ENCODE measurements at regions not wholly inside any gene's neighbourhood (a gene's known extent, or its start where the extent isn't known, plus 50 kb on each side); places are given as distances from the start of the nearest gene placed in this dataset.

DNA sequence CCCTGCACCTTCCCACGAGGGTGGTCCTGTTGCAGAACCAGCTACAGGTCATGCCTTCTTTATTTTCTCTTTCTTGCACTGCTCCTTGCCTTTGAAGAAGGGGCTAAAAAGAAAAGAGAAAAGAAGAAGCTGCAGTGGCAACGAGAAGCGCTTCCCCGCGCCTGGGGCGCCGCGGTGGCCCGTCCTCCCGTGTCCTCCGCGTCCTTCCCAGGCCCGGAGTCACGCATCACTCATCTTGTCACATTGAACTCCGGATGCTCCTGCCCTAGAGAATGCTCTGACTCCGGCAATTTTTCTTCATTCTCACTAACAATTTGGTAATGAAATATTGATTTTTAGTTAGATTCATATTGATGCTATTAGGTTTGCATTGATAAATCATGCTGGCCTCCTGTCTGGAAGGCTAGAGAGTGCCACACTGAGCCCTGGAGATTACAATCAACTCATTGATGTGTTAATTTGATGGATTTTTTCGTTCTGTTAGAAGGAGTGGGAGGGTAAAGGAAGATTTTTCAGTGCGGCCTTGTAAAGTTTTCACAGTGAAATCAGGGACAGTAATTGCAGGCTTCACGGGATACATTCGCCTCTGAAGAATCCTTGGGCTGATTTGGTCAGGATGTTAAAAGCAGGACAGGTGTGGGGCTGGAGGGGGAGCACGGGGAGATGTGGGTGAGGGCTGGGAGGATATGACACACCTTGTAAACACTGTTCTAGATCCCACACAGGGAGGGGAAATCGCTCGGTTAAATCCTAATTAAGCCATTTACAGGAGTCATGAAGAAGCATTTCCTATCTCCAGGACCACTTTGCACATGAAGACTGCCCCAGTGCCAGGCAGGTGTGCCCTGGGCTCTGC is 349.3 kb downstream of the ZNF516 start:
- TF ChIP-seq, protein P1, sequence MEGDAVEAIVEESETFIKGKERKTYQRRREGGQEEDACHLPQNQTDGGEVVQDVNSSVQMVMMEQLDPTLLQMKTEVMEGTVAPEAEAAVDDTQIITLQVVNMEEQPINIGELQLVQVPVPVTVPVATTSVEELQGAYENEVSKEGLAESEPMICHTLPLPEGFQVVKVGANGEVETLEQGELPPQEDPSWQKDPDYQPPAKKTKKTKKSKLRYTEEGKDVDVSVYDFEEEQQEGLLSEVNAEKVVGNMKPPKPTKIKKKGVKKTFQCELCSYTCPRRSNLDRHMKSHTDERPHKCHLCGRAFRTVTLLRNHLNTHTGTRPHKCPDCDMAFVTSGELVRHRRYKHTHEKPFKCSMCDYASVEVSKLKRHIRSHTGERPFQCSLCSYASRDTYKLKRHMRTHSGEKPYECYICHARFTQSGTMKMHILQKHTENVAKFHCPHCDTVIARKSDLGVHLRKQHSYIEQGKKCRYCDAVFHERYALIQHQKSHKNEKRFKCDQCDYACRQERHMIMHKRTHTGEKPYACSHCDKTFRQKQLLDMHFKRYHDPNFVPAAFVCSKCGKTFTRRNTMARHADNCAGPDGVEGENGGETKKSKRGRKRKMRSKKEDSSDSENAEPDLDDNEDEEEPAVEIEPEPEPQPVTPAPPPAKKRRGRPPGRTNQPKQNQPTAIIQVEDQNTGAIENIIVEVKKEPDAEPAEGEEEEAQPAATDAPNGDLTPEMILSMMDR (IDR thresholded peaks at IDR 0.05; ENCODE audit: low read depth, low read length) = no peak

DNA sequence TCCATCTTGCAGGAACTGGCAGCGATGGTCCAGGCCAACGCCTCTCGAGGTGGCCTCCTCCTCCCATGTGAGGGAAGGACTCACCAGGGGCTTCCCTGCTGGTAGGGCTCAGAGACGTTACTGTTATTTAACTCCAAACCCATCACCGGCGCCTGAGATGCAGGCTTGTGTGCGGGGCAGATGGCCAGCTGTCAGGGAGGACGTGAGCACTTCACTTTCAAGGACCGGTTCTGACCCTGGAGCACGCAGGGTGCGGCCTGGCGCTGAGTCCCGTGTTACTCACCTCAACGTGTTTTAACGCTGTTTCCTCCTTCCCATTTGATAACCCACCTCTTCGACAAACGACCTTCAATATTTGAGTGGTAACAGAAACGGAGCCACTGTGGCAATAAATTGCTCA is 350.2 kb downstream of the ZNF516 start:
- H3K4me3 ChIP-seq (ENCODE audit: low read depth, low read length) = no peak overlapping the region
- TF ChIP-seq, protein P1 (IDR thresholded peaks at IDR 0.05; ENCODE audit: low read depth, low read length) = no peak

More for the DNA sequence above, 349.3 kb downstream of the ZNF516 start:
- no peak overlapping the region for H3K4me3 ChIP-seq (ENCODE audit: low read depth, low read length)

DNA sequence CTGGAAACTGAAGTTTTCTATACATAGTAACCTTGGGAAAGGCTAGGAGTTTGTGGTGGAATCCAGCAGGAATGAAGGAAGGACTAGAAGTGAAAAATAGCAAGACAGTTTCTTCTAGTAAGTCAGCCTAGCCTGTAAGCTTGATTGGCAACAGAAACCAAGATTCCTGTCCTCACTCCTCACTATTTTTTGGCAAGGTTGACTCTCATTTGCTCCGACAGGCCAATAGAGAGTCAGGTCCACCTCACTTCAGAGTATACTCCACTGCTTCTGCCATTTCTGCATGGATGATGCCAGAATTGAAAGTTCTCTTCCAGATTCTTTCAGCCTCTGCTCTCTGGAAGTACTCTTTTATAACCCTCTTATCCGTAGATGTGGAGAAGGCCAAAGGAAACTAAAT is 352.4 kb downstream of the ZNF516 start:
- TF ChIP-seq, protein P1 (IDR thresholded peaks at IDR 0.05; ENCODE audit: low read depth, low read length) = no peak
- H3K4me3 ChIP-seq (ENCODE audit: low read depth, low read length) = no peak overlapping the region

DNA sequence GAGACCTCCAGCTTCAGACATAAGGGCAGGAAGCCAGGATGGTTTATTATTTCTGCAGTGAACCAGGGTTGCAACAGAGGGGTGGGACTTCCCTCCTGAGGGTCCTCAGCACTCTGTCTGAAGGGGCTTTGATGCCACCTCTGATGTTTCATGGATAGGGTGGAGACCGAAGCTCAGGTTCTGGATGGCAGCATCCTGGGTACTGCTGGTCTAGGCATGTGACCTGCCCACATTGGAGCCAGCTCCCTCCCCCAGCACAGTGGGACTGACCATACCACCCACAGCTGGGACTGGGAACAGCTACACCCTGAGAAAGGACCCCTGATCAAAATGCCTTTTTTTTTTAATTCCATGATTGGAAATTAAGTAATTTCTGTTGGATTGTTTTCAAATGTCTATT is 355.2 kb downstream of the ZNF516 start:
- TF ChIP-seq, protein P1 (IDR thresholded peaks at IDR 0.05; ENCODE audit: low read depth, low read length) = no peak

DNA sequence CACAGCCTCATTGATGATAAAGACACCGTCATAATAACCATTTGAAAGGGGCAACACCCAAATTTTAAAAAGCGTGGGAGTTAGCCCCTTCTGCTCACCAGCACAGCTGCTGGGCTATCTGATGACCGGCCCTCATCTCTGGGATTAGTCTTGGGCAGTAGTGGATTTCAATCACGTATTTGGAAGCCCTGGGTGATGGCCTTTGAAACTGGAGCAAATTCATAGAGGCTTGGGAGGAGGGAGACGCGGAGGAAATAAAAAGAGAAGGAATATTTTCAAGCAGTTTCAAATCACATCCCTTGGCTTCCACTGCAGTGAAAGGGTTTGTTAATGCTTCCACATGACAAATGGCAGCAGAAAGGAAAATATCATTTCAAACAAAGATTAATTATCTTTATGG is 357.8 kb downstream of the ZNF516 start:
- TF ChIP-seq, protein P1 (IDR thresholded peaks at IDR 0.05; ENCODE audit: low read depth, low read length) = no peak
- H3K4me3 ChIP-seq (ENCODE audit: low read depth, low read length) = no peak overlapping the region

More for the DNA sequence above, 355.2 kb downstream of the ZNF516 start:
- H3K4me3 ChIP-seq (ENCODE audit: low read depth, low read length) = no peak overlapping the region

DNA sequence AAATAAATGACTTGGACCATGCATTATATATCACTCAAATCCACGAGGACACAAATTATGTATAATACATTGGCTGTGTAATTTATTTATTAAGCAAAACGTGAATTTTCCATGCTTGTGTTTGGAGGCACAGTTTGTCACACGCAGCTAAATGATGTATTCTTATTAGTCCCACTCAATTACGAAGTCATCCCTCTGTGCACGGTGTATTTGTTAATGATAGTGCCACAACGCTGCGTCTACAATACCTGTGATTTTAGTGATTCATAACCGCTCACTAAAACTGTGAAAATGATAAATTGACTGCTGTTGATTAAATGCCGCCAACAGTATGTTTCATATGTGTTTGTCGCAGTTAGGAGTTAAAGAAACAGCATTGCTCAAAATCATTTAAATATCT is 358.3 kb downstream of the ZNF516 start:
- H3K4me3 ChIP-seq (ENCODE audit: low read depth, low read length) = no peak overlapping the region
- TF ChIP-seq, protein P1 (IDR thresholded peaks at IDR 0.05; ENCODE audit: low read depth, low read length) = no peak

DNA sequence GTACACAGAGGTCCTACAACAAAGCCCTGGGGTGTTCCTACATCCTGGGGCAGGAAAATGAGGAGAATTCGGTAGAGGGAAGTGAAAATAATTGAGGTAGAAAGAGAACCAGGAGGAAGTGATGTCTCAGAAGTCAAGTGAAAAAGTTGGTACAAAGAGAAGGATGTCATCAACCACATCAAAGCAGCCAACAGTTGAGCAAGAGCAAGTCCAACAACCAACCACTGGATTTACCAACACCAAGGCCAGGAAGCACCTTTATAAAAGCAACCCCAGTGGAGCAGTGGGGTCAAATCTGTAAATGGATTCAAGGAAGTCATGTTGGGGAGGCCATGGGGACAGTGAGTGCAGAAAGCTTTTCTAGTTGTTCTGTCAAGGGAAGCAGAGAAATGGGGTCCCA is 360.4 kb downstream of the ZNF516 start:
- TF ChIP-seq, protein P1 (IDR thresholded peaks at IDR 0.05; ENCODE audit: low read depth, low read length) = no peak
- no peak overlapping the region for H3K4me3 ChIP-seq (ENCODE audit: low read depth, low read length)
